ENCODE measurements at regions not wholly inside any gene's neighbourhood (a gene's known extent, or its start where the extent isn't known, plus 50 kb on each side); places are given as distances from the start of the nearest gene placed in this dataset.

DNA sequence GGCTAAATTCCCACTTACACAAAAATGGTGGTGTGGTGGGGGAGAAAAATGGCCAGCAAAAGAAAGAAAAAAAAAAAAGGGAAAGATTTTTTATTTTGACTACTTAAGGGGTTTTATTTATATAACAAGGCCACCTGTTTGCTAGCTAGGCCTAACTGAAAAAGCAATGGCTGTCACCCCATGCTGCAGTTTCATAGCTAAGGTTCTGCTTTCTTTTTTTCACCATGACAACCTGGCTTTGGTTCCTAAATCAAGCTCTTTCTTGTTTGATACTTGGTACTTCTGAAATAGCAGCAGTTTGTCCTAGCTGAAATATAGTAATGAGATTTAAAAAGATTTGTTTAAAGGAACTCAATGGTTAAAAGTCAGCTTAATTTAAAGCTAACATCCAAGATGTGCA lies 433.2 kb upstream of the MEX3C start:
- Histone ChIP-seq H3K4me2 (ENCODE audit: extremely low read depth, insufficient read depth, low read length) (no peak overlapping the region), H3K9ac (ENCODE audit: insufficient read depth, low read length) (no peak overlapping the region), H3K4me3 (replicated peaks in 1 of 4; ENCODE audit: control extremely low read depth in 1 of 4, insufficient read depth in 1 of 4, low read depth in 3 of 4, low read length in 4 of 4) (no peak overlapping the region), H3K36me3 (ENCODE audit: control insufficient read depth, insufficient read depth, low read length) (no peaks in the 10 kb centered on the region), H3K9me3 (ENCODE audit: control insufficient read depth, insufficient read depth, low read depth, low read length) (no peaks in the 10 kb centered on the region), H2AFZ (ENCODE audit: low read length) (no peak overlapping the region), H3K27ac (ENCODE audit: insufficient read depth, low read length) (no peak overlapping the region), H4K20me1 (ENCODE audit: control insufficient read depth, extremely low read depth, insufficient read depth, low read length) (no peaks in the 10 kb centered on the region), H3K27me3 (ENCODE audit: control insufficient read depth, insufficient read depth, low read length) (no peaks in the 10 kb centered on the region), H3K79me2 (ENCODE audit: control insufficient read depth, insufficient read depth, low read length) (no peaks in the 10 kb centered on the region), H3K4me1 (ENCODE audit: control insufficient read depth, extremely low read depth, insufficient read depth, low read length) (no peaks in the 10 kb centered on the region)
- DNase-seq (ENCODE audit: low read depth in 2 of 2) = no peak
- TF ChIP-seq EZH2 (IDR thresholded peaks at IDR 0.05; ENCODE audit: low read length, missing control alignments) = no peak
- TF ChIP-seq, protein P1, sequence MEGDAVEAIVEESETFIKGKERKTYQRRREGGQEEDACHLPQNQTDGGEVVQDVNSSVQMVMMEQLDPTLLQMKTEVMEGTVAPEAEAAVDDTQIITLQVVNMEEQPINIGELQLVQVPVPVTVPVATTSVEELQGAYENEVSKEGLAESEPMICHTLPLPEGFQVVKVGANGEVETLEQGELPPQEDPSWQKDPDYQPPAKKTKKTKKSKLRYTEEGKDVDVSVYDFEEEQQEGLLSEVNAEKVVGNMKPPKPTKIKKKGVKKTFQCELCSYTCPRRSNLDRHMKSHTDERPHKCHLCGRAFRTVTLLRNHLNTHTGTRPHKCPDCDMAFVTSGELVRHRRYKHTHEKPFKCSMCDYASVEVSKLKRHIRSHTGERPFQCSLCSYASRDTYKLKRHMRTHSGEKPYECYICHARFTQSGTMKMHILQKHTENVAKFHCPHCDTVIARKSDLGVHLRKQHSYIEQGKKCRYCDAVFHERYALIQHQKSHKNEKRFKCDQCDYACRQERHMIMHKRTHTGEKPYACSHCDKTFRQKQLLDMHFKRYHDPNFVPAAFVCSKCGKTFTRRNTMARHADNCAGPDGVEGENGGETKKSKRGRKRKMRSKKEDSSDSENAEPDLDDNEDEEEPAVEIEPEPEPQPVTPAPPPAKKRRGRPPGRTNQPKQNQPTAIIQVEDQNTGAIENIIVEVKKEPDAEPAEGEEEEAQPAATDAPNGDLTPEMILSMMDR (conservative IDR thresholded peaks at IDR 0.05 in 1 of 2, IDR thresholded peaks at IDR 0.05 in 1 of 2; ENCODE audit: low read depth in 1 of 2, low read length in 2 of 2) = no peak

DNA sequence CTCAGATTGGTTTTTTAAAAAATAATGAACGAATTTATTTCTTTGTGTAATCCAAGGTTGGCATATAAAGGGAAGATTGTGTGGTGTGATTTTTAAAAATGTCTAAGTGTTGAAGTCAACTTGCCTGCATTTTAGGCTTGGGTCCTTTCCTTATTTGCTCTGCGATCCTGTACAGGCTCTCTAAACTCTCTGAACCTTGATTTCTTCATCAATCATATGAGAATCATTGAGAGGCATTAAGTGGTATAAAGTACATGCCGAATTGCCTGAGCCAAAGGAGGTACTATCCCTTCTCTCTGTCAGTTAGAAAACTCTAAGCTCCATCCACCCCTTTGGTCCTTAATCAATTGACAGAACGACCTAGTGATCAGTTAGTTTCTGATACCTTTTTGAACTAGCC lies 440.4 kb upstream of the MEX3C start:
- no peaks in the 10 kb centered on the region for H3K4me1 ChIP-seq (ENCODE audit: control insufficient read depth, extremely low read depth, insufficient read depth, low read length)
- DNase-seq (ENCODE audit: low read depth in 2 of 2) = no peak
- no peak overlapping the region for H3K27ac ChIP-seq (ENCODE audit: insufficient read depth, low read length)
- H4K20me1 ChIP-seq (ENCODE audit: control insufficient read depth, extremely low read depth, insufficient read depth, low read length) = no peaks in the 10 kb centered on the region
- H3K4me3 ChIP-seq (replicated peaks in 1 of 4; ENCODE audit: control extremely low read depth in 1 of 4, insufficient read depth in 1 of 4, low read depth in 3 of 4, low read length in 4 of 4) = no peak overlapping the region
- no peaks in the 10 kb centered on the region for H3K36me3 ChIP-seq (ENCODE audit: control insufficient read depth, insufficient read depth, low read length)
- H3K79me2 ChIP-seq (ENCODE audit: control insufficient read depth, insufficient read depth, low read length) = no peaks in the 10 kb centered on the region
- no peak overlapping the region for H2AFZ ChIP-seq (ENCODE audit: low read length)
- TF ChIP-seq, protein P1 (conservative IDR thresholded peaks at IDR 0.05 in 1 of 2, IDR thresholded peaks at IDR 0.05 in 1 of 2; ENCODE audit: low read depth in 1 of 2, low read length in 2 of 2) = no peak
- TF ChIP-seq EZH2 (IDR thresholded peaks at IDR 0.05; ENCODE audit: low read length, missing control alignments) = no peak
- H3K27me3 ChIP-seq (ENCODE audit: control insufficient read depth, insufficient read depth, low read length) = no peaks in the 10 kb centered on the region
- H3K9ac ChIP-seq (ENCODE audit: insufficient read depth, low read length) = no peak overlapping the region
- no peak overlapping the region for H3K4me2 ChIP-seq (ENCODE audit: extremely low read depth, insufficient read depth, low read length)
- no peaks in the 10 kb centered on the region for H3K9me3 ChIP-seq (ENCODE audit: control insufficient read depth, insufficient read depth, low read depth, low read length)

DNA sequence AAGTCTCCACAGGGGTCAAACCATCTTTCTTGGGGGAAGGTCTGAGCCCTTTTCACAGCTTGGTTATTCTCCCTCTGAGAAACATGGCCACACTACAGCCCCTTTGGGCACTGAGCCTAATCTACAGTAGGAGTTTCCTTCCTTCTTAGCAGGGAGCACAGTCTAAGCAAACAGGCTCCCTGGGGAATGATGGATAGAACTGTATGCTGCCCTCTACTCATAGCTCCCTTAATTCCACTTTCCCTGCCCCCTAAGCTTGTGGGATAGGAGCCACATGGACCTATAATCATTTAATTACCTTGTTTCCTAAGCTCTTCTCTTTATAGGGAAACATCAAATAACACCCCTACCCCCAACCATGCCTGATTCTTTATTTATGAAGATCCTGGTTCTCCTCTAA lies 442.1 kb upstream of the MEX3C start:
- Histone ChIP-seq H3K36me3 (ENCODE audit: control insufficient read depth, insufficient read depth, low read length) (no peaks in the 10 kb centered on the region), H3K79me2 (ENCODE audit: control insufficient read depth, insufficient read depth, low read length) (no peaks in the 10 kb centered on the region), H4K20me1 (ENCODE audit: control insufficient read depth, extremely low read depth, insufficient read depth, low read length) (no peaks in the 10 kb centered on the region), H3K4me1 (ENCODE audit: control insufficient read depth, extremely low read depth, insufficient read depth, low read length) (no peaks in the 10 kb centered on the region), H3K9ac (ENCODE audit: insufficient read depth, low read length) (no peak overlapping the region), H3K27me3 (ENCODE audit: control insufficient read depth, insufficient read depth, low read length) (no peaks in the 10 kb centered on the region), H3K4me3 (replicated peaks in 1 of 4; ENCODE audit: control extremely low read depth in 1 of 4, insufficient read depth in 1 of 4, low read depth in 3 of 4, low read length in 4 of 4) (no peak overlapping the region), H3K9me3 (ENCODE audit: control insufficient read depth, insufficient read depth, low read depth, low read length) (no peaks in the 10 kb centered on the region), H3K4me2 (ENCODE audit: extremely low read depth, insufficient read depth, low read length) (no peak overlapping the region), H3K27ac (ENCODE audit: insufficient read depth, low read length) (no peak overlapping the region), H2AFZ (ENCODE audit: low read length) (no peak overlapping the region)
- TF ChIP-seq, protein P1 (conservative IDR thresholded peaks at IDR 0.05 in 1 of 2, IDR thresholded peaks at IDR 0.05 in 1 of 2; ENCODE audit: low read depth in 1 of 2, low read length in 2 of 2) = no peak
- no peak for TF ChIP-seq EZH2 (IDR thresholded peaks at IDR 0.05; ENCODE audit: low read length, missing control alignments)
- DNase-seq (ENCODE audit: low read depth in 2 of 2) = no peak

Data from fibroblast of lung (primary cell).